HFFc6 (cell line): ENCODE measurements at regions not wholly inside any gene's neighbourhood (a gene's known extent, or its start where the extent isn't known, plus 50 kb on each side); places are given as distances from the start of the nearest gene placed in this dataset.

ENCODE experiments used
- DNase-seq: peaks from one replicate; pipeline ENCODE4 v3.0.0-alpha.2; 2018
- H3K27ac Mint-ChIP-seq: 2 replicates; pipeline ENCODE4 v1.8.0; 2020; ENCODE audit warnings: mild to moderate bottlenecking, mixed read lengths
- H3K27me3 Mint-ChIP-seq: 2 replicates; pipeline ENCODE4 v1.8.0; 2021; ENCODE audit warnings: mild to moderate bottlenecking, moderate library complexity, mixed read lengths; ENCODE audit not compliant: insufficient read depth
- H3K36me3 Mint-ChIP-seq: 2 replicates; pipeline ENCODE4 v1.8.0; 2021; ENCODE audit warnings: low read depth, mixed read lengths
- H3K4me1 Mint-ChIP-seq: 2 replicates; pipeline ENCODE4 v1.8.0; 2020; ENCODE audit warnings: low read depth, mixed read lengths
- H3K4me3 Mint-ChIP-seq: 2 replicates; pipeline ENCODE4 v1.8.0; 2020; ENCODE audit warnings: mild to moderate bottlenecking, moderate library complexity, mixed read lengths
- H3K9me3 Mint-ChIP-seq: 2 replicates; pipeline ENCODE4 v1.8.0; 2020; ENCODE audit warnings: mild to moderate bottlenecking, mixed read lengths
- TF ChIP-seq, protein P1 (sequence below): fragments of 200-600 bp; sonication (generic); IDR thresholded peaks from 2 replicates; pipeline ENCODE4 v1.5.0; 2021; ENCODE audit warnings: antibody characterized with exemption, mild to moderate bottlenecking

DNA sequence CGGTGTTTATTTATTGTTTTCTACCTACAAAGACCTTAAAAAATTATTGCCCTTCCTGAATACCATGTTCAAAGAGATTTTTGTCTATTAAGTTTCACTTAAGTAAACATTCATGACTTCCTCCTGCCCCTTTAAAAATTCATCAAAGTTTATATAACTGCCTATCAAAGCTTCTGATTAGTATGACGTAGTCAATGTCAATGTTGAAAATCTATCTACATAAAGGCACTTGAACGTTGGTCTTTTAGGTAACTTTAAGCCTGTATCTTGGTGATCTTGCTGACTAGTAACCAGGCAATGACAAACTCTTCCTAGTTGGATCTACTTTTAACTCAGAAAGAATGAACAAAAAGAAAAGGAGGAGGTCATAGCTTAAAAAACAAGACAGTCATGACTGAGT is 97.2 kb downstream of the MAIP1 start:
- Mint-ChIP-seq H3K27ac (no peak overlapping the region), H3K9me3 (no peaks in the 10 kb centered on the region), H3K36me3 (no peaks in the 10 kb centered on the region), H3K4me1 (no peaks in the 10 kb centered on the region), H3K27me3 (peaks cover 2% of the 10 kb centered on the region), H3K4me3 (no peak overlapping the region)
- TF ChIP-seq, protein P1, sequence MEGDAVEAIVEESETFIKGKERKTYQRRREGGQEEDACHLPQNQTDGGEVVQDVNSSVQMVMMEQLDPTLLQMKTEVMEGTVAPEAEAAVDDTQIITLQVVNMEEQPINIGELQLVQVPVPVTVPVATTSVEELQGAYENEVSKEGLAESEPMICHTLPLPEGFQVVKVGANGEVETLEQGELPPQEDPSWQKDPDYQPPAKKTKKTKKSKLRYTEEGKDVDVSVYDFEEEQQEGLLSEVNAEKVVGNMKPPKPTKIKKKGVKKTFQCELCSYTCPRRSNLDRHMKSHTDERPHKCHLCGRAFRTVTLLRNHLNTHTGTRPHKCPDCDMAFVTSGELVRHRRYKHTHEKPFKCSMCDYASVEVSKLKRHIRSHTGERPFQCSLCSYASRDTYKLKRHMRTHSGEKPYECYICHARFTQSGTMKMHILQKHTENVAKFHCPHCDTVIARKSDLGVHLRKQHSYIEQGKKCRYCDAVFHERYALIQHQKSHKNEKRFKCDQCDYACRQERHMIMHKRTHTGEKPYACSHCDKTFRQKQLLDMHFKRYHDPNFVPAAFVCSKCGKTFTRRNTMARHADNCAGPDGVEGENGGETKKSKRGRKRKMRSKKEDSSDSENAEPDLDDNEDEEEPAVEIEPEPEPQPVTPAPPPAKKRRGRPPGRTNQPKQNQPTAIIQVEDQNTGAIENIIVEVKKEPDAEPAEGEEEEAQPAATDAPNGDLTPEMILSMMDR, result no peak
- no peak for DNase-seq

DNA sequence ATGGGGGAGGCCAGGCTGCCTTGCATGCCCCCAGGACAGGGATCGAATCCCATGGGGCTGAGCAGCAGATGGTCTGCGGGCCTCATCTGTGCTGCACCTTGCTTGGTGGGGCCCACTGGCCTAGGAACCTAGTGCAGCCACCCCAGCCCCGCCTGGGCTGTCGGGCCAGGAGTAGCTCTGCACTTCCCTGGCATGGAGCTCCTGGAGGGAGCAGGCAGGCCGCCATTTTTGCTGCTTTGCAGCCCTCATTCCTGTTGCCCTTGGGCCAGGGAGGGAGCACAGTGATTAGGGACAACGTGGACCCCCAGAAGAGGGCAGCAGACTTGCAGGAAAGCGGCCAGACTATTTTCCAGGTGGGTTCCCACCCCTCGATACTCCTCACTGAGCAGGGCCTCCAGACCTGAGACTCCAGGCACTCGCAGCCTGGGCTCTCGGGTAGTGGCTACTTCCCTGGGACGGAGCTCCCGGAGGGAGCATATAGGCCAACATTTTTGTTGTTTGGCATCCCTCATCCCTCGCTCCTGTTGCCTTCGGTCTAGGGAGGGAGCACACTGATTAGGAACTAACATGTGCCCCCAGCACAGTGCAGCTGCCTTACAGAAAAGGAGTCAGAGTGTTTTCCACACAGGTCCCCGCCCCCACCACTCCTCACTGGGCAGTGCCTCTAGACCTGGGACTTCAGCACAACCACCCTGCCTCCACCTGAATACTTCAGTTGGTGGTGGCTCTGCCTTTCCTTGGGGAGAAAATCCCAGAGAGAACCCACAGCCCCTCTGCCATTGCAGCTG is 99.5 kb downstream of the MAIP1 start:
- Mint-ChIP-seq H3K36me3 (no peaks in the 10 kb centered on the region), H3K4me3 (no peak overlapping the region), H3K27ac (no peak overlapping the region), H3K4me1 (no peaks in the 10 kb centered on the region), H3K9me3 (no peaks in the 10 kb centered on the region), H3K27me3 (peaks cover 2% of the 10 kb centered on the region)
- DNase-seq, result no peak
- TF ChIP-seq, protein P1, result peak; percentile 45

DNA sequence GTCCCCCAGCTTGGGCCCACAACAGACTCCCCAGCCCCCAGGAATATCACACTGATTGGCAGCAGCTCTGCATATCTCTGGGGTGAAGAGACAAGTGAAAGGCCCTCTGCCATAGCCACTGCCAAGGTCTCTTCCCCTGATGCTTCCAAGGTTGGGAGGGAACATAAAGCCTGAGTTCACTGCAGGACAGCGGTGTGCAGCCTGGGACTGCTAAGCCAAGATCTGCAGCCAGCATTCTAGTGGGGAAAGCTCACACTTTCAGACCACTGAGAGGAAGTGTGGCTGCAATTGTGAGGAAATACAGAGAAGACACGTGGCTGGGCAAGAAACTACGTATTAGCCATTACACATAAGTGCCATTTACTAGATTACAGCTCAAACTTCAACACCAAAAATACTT is 100.7 kb downstream of the MAIP1 start:
- TF ChIP-seq, protein P1, result no peak
- Mint-ChIP-seq H3K27me3 (peaks cover 3% of the 10 kb centered on the region), H3K4me1 (no peaks in the 10 kb centered on the region), H3K27ac (no peak overlapping the region), H3K9me3 (no peaks in the 10 kb centered on the region), H3K4me3 (no peak overlapping the region), H3K36me3 (no peaks in the 10 kb centered on the region)
- no peak for DNase-seq

DNA sequence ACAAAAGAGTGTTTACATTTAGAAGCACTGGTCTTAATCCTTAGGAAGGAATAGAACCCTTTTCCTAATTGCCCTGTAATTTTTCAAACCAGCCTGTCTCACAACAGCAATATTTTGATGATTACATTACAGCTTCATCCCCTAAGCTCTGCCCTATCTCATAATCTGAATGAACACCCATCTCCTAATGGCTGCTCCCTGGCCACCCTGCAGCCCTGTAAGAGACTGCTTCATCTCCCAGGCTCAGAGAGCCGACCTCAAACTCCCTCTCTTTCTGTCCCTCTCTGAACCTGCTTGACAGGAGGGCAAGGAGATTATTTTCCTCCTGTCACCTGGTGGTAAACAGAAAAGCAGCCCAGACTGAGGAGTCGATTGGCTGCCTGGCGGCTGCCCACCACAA is 107.8 kb downstream of the MAIP1 start:
- Mint-ChIP-seq H3K9me3 (no peaks in the 10 kb centered on the region), H3K27ac (no peak overlapping the region), H3K4me1 (no peaks in the 10 kb centered on the region), H3K36me3 (no peaks in the 10 kb centered on the region), H3K27me3 (peaks cover 14% of the 10 kb centered on the region), H3K4me3 (no peak overlapping the region)
- TF ChIP-seq, protein P1, result no peak
- no peak for DNase-seq

DNA sequence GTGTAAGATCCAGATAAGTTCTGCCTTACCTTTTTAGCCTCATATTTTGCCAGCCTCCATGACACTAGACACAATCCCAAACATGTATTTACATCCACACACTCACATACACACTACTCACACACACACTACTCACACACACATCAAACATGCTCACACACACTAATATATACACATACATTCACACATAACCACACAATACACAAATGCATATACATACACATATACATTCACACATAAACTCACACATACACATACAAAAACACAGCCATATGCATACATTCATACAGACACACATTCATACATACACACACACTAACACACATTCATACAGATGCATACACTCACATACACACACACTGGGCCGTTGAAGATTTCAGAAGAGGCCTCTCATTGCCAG is 109.5 kb downstream of the MAIP1 start:
- TF ChIP-seq, protein P1, result no peak

More for the DNA sequence above, 109.5 kb downstream of the MAIP1 start:
- Mint-ChIP-seq H3K4me1 (no peaks in the 10 kb centered on the region), H3K9me3 (no peaks in the 10 kb centered on the region), H3K27me3 (peaks cover 14% of the 10 kb centered on the region), H3K36me3 (no peaks in the 10 kb centered on the region), H3K4me3 (no peak overlapping the region), H3K27ac (no peak overlapping the region)
- no peak for DNase-seq
